HL-60 (cell line): ENCODE measurements at regions not wholly inside any gene's neighbourhood (a gene's known extent, or its start where the extent isn't known, plus 50 kb on each side); places are given as distances from the start of the nearest gene placed in this dataset.

Source experiments
- CTCF ChIP-seq: IDR thresholded peaks from one replicate; pipeline ENCODE4 v1.5.1; 2011; ENCODE audit warnings: low read length, control low read depth, inconsistent platforms; ENCODE audit not compliant: insufficient read depth
- POLR2AphosphoS5 ChIP-seq: IDR thresholded peaks from 2 replicates; pipeline ENCODE4 v1.6.1; 2012; ENCODE audit warnings: low read depth
- SPI1 ChIP-seq: IDR thresholded peaks from 2 replicates; pipeline ENCODE4 v1.6.1; 2012; ENCODE audit warnings: low read depth, mild to moderate bottlenecking, borderline replicate concordance
- TF ChIP-seq, protein P1 (sequence below): IDR thresholded peaks from 2 replicates; pipeline ENCODE4 v1.6.1; 2012; ENCODE audit warnings: low read depth; ENCODE audit not compliant: insufficient replicate concordance

- TF ChIP-seq CTCF (no peak), POLR2AphosphoS5 (no peak), SPI1 (no peak)
- TF ChIP-seq, protein P1, sequence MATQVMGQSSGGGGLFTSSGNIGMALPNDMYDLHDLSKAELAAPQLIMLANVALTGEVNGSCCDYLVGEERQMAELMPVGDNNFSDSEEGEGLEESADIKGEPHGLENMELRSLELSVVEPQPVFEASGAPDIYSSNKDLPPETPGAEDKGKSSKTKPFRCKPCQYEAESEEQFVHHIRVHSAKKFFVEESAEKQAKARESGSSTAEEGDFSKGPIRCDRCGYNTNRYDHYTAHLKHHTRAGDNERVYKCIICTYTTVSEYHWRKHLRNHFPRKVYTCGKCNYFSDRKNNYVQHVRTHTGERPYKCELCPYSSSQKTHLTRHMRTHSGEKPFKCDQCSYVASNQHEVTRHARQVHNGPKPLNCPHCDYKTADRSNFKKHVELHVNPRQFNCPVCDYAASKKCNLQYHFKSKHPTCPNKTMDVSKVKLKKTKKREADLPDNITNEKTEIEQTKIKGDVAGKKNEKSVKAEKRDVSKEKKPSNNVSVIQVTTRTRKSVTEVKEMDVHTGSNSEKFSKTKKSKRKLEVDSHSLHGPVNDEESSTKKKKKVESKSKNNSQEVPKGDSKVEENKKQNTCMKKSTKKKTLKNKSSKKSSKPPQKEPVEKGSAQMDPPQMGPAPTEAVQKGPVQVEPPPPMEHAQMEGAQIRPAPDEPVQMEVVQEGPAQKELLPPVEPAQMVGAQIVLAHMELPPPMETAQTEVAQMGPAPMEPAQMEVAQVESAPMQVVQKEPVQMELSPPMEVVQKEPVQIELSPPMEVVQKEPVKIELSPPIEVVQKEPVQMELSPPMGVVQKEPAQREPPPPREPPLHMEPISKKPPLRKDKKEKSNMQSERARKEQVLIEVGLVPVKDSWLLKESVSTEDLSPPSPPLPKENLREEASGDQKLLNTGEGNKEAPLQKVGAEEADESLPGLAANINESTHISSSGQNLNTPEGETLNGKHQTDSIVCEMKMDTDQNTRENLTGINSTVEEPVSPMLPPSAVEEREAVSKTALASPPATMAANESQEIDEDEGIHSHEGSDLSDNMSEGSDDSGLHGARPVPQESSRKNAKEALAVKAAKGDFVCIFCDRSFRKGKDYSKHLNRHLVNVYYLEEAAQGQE, result no peak
These were observed 340.0 kb upstream of the STXBP6 start for GRCh38 chr14:25389948-25390347.
